PC-9 (cell line): ENCODE measurements at regions not wholly inside any gene's neighbourhood (a gene's known extent, or its start where the extent isn't known, plus 50 kb on each side); places are given as distances from the start of the nearest gene placed in this dataset.

Experiments
- EZH2 ChIP-seq: fragments of 200-600 bp; sonication (generic); IDR thresholded peaks from 2 replicates; pipeline ENCODE4 v1.8.0; 2017; ENCODE audit warnings: antibody characterized with exemption, low read depth
- TF ChIP-seq, protein P1 (sequence below): fragments of 200-600 bp; sonication (generic); conservative IDR thresholded peaks from 2 replicates; pipeline ENCODE4 v1.6.1; 2017; ENCODE audit warnings: mixed run types, antibody characterized with exemption, mild to moderate bottlenecking, moderate library complexity

DNA sequence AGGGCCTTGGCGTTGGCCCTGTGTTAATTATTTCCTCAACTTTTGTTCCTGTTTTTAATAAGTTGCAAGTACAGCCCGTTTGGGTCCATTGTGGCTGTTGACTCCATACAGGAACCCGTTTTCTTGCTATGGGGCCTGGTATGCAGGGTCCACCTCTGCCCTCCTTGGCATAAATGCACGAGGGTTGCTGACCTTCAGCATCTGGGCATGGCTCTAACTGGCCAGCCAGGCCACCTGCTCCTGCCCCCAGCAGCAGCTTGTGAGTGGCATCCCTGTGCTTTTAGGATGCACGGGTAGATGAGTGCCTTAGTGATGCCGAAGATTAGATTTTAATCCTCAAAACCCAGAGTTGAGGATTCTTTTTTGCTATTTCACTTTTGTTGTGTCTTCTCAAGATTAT lies 123.2 kb downstream of the GLRX3 start:
- TF ChIP-seq, protein P1, sequence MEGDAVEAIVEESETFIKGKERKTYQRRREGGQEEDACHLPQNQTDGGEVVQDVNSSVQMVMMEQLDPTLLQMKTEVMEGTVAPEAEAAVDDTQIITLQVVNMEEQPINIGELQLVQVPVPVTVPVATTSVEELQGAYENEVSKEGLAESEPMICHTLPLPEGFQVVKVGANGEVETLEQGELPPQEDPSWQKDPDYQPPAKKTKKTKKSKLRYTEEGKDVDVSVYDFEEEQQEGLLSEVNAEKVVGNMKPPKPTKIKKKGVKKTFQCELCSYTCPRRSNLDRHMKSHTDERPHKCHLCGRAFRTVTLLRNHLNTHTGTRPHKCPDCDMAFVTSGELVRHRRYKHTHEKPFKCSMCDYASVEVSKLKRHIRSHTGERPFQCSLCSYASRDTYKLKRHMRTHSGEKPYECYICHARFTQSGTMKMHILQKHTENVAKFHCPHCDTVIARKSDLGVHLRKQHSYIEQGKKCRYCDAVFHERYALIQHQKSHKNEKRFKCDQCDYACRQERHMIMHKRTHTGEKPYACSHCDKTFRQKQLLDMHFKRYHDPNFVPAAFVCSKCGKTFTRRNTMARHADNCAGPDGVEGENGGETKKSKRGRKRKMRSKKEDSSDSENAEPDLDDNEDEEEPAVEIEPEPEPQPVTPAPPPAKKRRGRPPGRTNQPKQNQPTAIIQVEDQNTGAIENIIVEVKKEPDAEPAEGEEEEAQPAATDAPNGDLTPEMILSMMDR, result no peak
- TF ChIP-seq EZH2, result no peak
